ENCODE measurements at regions not wholly inside any gene's neighbourhood (a gene's known extent, or its start where the extent isn't known, plus 50 kb on each side); places are given as distances from the start of the nearest gene placed in this dataset.

DNA sequence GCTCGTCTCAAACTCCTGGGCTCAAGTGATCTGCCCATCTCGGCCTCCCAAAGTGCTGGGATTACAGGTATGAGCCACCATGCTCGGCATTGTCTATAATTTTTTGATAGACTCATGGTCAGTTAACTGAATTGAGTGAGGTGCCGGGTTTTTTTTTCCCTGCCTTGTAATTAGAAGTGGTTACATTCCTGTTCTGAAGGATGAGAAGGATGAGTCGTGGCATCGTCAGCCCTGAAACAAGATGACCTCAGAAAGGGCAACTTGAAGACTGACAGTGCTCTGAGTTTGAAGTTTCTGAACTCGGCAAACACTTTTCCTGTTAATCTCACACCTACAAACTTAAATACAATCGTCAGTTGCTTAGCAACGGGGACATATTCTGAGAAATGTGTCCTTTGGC is 158.7 kb upstream of the PDE10A start:
- no peak for DNase-seq (ENCODE audit: low read depth)

DNA sequence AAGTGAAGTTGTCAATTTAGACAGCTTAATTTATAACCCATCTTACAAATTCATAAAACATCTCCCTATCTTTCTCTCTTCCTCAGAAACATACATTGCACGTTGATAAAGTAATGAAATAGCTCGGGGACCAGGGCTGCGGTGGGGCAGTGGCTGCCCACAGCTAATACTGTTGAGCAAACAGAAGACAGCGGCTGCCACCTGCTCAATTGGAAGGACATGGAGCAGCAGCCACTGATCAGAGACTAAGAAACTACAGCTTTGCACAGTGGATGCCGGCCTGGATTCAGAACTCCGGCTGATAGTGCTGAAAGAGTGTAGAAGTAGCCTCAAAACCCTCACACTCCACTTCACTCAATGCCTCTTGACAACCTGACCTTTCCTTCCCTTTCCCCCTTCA is 157.9 kb upstream of the PDE10A start:
- DNase-seq (ENCODE audit: low read depth), result no peak

DNA sequence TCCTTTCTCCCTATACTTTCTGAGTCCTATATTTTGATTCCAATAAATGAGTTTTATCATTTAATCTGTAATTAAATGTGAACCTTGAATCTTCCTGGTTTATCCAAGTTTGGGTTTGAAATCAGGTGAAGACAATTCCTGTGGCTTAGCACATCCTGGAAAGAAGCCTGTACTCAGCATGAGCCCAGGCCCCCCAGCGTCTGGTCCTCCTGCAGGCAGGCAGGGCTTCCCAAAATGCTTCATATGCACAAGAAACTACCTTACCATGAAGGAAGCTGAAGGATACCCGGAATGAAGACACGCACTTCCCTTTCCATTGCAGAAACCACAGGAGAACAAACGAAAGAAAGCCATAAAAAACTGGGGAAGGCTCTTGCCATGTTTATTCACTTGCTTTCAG is 157.4 kb upstream of the PDE10A start:
- no peak for DNase-seq (ENCODE audit: low read depth)

DNA sequence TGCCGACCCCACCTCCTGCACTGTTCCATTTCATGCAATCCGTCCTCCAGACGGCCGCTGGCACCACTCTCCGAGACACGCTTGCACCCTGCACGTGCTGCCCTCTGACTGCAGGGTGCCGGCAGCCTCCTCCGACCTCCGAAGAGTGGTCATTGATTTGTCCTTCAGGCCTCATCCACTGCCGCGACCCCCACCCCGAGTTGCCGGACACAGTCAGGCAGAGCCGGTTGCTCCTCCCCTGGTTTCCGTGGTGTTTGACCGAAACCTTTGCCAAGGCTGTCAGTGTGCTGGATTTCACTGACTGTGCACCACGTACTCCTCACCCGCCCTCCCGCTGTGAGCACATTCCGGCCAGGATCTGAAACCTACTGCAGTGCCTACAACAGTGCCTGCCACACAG is 156.4 kb upstream of the PDE10A start:
- no peak for DNase-seq (ENCODE audit: low read depth)

DNA sequence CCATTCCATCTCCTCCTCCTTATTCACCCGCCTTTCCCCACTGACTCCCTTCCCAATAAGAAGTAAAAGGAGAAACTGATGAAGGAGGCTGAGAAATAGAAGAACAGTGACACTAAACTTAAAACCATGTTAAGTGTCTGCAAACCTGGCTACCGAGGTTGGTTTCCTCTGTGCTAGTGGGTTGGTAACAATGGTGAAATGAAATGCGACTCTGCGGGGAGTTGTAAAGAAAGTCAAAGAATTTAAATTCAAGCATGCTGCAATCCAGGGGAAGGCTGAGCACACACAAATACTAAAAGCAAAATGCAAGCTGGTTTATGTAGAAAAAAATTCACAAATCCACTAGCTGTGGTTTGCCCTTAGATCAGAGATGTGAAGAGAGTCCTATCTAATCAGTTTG is 155.2 kb upstream of the PDE10A start:
- no peak for DNase-seq (ENCODE audit: low read depth)

DNA sequence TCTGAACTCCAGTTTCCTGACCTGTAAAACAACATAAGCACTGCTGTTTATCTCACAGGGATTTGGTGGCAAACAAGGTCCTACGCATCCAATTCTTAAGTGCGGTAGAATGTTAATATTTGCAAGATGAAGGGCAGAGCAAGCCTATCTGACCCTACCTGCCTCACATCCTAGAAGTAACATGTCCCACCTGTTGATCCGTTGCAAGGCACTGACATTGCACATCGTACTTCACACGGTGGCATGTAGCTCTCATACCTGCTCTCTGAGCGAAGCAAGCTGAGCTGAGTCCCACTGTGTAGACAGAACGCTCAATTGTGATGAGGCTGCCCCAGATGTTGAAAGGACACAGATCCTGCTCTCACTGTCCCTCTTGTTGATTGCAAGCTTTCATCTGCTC is 154.7 kb upstream of the PDE10A start:
- DNase-seq (ENCODE audit: low read depth), result no peak

DNA sequence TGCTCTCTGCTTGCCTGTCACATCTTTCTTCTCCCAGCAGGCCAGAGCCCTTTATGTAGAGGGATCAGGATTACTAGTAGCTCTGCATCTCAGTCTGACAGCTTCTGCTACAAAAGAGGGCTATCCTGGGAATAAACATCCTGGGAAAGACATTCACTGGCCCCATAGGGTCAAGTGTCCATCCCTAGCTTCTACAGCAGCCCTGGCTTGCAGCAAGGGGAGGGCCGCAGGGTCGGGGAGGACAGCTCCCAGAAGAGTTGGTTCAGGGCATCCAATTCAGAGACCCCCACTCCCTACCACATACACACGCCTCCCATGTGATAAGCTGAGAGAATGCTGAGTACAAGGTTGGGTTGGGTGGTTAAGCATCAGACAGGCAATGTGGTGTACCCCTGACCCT is 154.1 kb upstream of the PDE10A start:
- DNase-seq (ENCODE audit: low read depth), result no peak

DNA sequence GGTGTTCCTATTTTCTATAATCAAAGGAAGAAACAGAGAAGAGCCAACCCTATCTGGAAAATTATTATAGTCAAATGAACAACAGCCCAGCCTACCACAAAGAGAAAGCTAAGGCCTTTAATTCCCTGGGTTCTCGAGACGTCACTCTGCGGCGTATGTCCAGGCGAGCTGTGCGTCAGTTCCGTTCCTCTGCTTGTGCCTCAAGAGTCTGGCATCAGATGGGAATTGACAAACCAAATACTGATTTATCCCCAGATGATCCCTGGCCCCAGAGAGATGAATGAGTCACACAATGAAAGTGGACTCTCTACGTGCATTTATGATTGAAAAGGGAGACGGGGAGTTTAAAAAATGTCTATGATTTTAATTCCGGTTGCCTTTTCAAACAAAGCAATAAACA is 151.6 kb upstream of the PDE10A start:
- no peak for DNase-seq (ENCODE audit: low read depth)

DNA sequence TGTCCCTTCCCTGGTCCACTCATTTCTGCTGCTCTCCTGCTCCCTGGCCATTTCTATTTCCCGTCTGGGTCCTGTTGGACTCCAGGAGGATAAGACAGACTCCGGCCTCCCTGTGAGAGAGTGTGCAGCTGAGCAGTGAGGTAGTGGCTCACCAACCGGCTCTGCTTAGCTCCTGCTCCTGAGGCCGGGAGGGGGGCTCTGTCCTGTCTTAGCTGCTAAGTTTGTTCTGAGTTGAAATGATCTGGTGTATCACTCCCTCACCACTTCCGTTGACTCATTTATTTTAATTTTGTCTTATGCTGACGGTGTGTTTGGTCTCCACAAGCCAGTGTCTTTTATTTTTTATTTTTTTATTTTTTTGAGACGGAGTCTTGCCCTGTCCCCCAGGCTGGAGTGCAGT is 148.5 kb upstream of the PDE10A start:
- DNase-seq (ENCODE audit: low read depth), result no peak

DNA sequence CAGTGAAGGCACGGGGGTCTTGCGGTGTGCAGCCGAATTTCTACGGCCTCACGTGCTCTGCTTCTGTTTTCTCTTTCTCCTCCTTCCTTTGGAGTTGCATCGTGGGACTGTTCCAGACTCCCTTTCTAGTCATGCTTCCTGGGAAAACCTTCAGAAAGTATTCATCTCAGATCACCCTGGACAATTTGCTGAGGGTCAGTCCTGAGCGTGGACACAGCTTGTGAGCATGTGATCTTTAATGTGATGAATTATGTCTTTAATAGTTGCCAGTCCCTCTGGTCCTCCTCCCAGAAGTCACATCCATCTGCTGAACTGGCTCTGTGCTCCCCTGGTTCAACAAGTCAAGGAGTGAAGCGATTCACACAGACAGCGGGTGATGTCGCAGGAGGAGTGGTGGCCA is 145.0 kb upstream of the PDE10A start:
- DNase-seq (ENCODE audit: low read depth), result no peak

DNA sequence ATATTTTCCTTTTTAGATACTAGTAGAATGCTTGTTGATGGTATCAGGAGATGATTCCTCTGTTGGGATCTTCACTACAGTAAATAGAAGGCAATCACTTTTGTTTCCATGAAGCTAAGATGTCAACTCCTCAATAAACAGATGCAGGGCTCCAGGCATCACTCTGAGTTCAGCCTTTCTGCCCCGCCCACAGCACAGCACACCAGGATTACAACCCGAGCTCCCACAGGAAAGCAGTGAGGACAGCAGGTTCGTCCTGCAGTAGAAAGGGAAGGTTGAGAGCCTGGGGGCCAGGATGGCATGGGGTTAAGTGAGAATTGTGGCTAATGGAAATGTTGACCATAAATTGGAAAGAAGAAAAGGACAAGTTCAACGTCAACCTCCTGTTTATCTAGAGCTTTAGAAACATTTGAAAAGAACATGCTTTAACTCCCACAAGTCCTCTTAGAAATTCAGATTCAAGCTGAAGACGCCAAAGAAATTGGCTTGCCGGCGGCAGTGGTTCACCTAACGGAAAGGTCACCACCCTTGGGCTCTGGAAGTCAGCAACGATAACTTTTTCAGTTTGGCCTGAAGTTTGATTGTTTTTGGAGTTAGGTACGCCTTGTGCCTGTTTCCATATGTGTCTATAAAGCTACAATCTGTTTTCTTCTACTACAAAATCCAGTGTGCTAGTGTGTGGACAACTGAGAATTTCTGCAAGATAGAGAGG is 144.4 kb upstream of the PDE10A start:
- DNase-seq (ENCODE audit: low read depth), result no peak

DNA sequence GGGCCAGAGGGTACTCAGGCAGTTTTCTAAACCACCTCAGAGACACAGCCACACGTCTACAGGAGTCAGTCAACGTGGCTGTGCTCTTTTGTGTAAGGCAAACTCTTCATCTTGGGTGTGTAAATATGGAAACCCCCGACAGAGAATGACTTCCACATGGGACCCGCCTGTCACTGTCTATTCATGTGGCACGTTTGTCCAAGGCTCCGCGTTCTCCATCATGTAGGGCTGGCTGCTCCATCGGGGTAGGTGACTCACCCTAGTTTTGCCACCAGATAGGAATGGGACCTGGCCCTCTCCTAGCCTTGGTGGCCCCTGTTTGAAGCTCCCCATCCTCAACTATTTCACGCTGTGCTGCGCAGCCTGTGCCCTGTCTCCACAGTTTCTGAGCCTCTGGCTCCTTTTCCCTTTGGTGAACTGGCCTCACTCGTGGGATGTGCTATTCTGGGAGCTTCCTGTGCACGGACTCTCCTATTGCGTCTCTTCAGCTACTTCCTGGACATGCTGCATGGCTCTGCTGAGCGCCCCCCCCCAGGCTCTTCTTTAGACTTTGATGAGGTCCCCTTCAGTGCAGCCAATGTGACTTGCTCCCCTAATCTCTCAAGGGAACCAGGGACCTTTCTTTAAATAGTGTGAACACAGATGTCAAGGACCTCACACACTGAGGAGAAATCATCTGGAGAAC is 143.2 kb upstream of the PDE10A start:
- DNase-seq (ENCODE audit: low read depth), result no peak

DNA sequence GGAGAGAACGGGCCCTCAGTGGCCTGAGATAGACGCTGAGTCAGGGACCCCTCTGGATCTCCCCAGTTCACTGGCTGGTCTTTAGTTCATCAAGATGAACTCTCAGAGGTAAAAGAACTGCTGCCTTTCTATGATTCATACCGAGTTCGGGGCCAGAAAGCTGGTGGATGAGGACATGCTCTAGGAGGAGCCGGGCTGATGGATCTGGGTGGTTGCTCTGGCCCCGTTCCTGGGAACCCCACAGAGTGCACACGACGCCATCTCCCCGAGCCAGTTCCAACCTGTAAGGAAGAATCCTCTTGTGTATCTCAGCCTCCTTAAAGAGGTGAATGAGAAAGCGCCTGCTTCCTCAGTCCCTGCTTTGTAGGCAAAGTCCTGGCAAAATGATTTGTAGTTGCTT is 142.6 kb upstream of the PDE10A start:
- no peak for DNase-seq (ENCODE audit: low read depth)

DNA sequence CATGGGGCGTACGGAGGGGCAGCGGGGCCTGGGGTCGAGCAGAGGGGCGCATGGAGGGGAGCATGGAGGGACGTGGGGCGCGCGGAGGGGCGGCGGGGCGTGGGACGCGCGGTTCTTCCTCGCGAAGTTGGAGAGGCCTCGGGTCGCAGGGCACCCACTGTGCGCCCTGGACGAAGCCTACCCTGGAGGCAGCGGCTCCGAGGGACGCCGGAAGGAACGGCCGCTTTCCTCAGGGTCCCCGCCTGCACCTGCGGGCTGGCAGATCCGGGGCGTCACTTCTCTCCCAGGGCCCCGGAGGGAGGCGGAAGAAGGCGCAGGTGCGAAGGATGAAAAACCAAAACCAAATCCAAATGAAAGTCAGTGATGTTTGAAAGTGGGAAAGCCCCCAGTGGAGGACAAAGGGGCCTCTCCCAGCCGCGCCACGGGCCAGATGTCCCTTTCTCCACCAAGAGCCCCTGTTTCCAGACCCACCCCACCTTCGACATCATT is 142.1 kb upstream of the PDE10A start:
- no peak for DNase-seq (ENCODE audit: low read depth)

DNA sequence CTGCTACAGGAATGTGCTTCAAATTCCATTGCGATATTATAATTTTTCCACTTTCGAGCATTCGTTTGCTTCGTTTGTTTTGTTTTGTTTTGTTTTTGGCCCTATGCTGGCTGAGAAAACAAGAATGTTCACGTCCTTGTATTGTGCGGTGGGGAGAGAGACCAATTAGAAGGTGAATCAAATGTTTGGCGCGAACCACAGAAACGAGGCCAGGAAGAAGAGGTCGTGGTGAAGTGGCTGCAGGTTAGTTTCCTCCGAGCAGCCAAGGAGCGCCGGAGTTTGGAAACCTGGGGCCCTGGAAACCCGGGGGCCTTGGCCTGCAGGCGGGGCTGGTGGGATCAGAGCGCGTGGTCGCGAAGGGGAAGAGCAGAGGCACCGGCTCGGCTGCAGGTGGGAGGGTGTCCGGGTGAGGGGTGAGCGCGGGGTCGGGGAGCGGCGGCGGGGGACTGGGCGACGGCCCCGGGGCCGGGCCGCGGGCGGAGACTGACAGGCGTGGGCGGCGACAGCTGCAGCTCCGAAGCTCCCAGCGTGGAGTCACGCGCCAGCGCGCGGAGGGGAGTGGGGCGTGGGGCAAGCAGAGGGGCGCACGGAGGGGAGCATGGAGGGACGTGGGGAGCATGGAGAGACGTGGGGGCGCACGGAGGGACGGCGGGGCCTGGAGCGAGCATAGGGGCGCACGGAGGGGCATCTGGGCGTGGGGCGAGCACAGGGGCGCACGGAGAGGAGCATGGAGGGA is 141.5 kb upstream of the PDE10A start:
- no peak for DNase-seq (ENCODE audit: low read depth)

DNA sequence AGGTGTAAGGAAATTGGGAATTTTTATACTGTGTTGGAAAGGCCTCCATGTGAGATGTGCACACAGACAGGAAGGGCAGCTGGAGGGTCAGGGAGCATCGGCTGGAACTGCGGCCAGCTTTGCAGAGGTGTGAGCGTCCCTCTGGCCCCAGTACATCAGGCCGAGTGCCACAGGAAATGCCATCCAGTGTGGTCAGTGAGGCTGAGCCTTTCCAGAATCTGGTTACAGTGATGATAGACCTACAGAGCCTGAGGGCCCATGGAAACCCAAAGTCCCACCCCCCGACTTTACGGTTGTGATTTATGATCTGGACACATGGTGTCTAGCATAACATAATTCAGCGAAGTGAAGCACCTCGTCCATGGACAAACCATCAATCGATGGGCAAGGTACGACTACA is 137.3 kb upstream of the PDE10A start:
- no peak for DNase-seq (ENCODE audit: low read depth)

DNA sequence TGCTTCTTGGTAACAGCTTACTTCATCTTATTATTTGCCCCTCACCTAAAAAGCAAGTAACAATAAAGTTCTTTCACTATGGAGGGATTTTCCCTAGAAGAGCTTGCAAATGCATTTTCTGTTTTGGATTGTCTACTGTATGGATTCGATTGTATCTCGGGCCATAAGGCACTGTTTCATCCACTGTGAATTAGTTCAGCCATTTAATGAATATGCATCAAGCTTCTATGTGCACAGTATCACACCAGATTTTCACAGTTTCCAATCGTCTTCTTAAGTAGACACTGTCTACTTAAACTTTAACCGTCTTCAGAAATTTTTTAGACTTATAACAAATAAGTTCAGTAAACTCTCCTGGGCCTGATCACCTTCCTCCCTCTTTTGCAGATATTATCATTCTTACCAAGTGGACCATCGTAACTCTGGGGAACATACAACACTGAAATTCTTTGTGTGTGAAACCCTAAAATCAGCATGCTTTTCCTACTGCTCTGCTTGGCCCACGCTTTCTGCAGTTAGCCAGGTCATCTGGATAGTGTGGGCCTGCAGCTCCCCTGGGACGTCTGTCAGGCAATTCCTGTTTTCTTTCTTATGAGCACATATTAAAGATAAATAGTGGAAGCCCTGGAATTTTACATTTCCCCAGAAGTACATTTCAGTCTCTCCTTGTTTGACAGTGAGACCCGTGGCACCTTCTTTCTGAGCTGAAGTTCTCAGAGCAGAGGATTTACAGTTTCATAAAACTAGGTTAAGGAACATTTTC is 136.5 kb upstream of the PDE10A start:
- DNase-seq (ENCODE audit: low read depth), result no peak

DNA sequence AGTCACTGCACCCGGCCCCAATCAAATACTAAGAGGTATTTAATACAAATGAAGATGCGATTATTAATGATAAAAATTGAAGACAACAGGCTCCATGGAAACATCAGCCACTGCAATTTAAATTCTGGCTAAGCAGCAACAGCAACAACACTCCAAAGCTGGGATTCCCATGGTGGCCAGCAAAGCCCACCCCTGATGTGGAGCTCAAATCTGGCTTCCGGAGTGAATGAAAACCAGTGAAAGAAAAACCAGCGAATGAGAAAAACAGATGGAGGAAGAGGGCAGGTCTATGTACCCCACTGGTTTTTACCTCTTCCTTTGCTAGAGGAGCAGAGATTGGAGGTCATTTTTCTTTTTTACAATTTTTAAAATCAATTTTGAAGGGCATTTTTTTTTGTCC is 135.9 kb upstream of the PDE10A start:
- DNase-seq (ENCODE audit: low read depth), result no peak

DNA sequence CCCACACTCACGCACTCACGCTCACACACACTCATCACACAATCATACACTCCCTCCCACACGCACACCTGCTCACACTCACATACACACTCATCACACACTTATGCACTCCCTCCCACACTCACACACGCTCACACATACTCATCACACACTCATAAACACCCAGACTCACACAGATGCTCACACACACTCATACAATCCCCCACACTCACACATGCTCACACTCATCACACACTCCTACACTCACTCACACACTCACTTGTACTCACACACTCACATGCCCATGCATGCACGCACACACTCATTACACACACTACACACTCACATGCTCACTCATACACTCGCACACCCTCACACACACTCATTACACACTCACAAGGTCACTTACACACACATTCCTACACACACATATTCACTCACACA is 131.1 kb upstream of the PDE10A start:
- DNase-seq (ENCODE audit: low read depth), result no peak

DNA sequence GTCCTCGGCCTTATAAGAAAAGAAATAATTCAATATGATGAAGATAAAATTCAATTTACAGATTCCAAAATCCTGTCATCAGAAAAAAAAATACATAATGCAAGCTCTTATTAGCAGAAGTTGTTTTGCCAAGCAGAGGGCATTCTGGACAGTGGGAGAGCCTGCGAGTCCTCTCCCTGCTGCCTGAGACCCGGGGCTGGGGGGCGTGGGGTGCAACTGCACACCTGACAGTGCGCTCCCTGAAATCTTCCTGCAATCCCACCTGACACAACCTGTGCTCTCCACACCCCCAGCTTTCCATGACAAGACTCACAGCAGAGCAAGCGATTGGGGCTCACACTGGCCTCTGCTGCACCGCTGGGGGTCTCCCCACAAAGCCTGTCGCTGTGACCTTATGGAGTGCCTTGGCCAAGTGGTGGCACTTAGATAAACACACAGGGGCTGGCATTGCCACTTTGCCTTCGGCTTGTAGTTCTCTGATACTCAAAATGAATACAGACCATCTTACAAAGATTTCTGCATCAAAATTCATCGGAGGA is 130.3 kb upstream of the PDE10A start:
- DNase-seq (ENCODE audit: low read depth), result no peak

DNA sequence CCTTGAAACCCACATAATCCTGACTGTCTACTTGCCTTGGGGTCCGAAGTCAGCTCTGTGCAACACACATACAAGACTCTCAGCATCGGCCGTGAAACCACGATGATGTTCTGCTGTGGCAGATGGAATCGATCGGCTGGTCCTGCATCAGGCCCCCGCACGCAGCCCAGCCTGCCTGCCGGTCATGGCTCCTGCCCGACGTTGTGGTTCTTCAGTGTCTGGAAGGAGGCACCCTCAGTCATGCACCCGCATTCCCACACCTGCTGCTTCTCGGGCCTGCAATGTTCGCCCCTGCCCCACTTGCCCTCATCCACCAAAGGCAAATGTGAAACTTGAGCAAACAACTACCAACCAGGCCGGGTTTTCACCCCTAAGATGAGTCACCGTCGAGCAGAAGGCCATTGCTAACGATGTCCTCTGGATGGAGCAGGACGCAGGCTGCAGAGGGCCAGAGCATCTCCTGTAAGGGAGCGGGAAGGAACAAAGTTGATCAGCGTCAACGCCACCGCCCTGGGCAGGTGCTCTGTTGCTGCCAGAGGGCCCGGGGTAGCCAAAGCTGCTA is 128.9 kb upstream of the PDE10A start:
- no peak for DNase-seq (ENCODE audit: low read depth)

DNA sequence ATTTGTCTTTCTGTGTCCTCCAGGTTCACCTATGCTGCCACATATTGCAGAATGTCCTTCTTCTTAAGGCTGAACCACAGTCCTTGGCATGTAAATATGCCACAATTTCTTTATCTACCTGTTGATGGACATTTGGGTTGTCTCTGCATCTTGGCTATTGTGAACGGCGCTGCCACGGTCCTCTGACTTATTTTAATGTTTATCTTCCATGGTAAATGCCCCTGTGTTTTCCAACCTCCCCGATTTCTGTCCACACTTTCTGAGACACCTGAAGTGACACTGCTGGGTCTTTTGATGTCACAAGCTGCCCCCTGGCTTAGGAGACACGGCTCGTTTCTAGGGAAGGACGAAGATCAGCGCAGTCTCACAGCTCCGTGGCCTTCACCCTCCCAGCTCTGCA is 128.3 kb upstream of the PDE10A start:
- DNase-seq (ENCODE audit: low read depth), result no peak
